ENCODE measurements at regions not wholly inside any gene's neighbourhood (a gene's known extent, or its start where the extent isn't known, plus 50 kb on each side); places are given as distances from the start of the nearest gene placed in this dataset.
A peak's percentile ranks its signal among the peaks of the same experiment; 100 is the strongest.
"Not testable (repeated sequence)": the region's sequence is repeated elsewhere in the genome, so short reads cannot be mapped to it uniquely, and the experiment has no call there.

DNA sequence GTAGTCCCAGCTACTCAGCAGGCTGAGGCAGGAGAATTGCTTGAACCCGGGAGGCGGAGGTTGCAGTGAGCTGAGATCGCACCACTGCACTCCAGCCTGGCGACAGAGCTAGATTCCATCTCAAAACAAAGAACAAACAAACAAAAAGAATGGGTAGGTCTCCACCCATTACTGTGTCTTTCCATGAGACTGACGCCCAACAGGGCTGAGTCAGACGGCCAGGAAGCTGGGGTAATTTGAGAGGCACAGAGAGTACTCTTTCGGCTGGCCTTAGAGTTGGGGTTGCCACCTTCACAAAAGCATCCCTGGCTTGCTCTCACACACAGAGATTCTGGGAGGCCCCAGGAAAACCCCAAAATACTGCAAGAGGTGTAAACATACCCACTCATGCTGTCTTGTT, 72.0 kb upstream of the DHRSX start:
- no peaks in the 10 kb centered on the region for H3K36me3 ChIP-seq
- DNase-seq (ENCODE audit: low read depth in 1 of 2, low spot score in 2 of 2) = peak; percentile 69

GRCh38 chrX:2568125-2568524, 67.3 kb upstream of the DHRSX start:
- no peak for DNase-seq (ENCODE audit: low read depth in 1 of 2, low spot score in 2 of 2)
- H3K4me1 ChIP-seq (replicated peaks) = peaks cover 13% of the 10 kb centered on the region
- H3K27ac ChIP-seq = no peak overlapping the region
- no peaks in the 10 kb centered on the region for H3K36me3 ChIP-seq
- H3K9me3 ChIP-seq (replicated peaks) = no peaks in the 10 kb centered on the region
- no peak overlapping the region for H3K4me3 ChIP-seq
- H3K27me3 ChIP-seq (replicated peaks) = no peaks in the 10 kb centered on the region

More for the DNA sequence above, 72.0 kb upstream of the DHRSX start:
- H3K4me3 ChIP-seq = no peak overlapping the region
- peak overlapping the region; percentile 35 for H3K27ac ChIP-seq
- peaks cover 28% of the 10 kb centered on the region for H3K4me1 ChIP-seq (replicated peaks)
- H3K9me3 ChIP-seq (replicated peaks) = no peaks in the 10 kb centered on the region
- H3K27me3 ChIP-seq (replicated peaks) = no peaks in the 10 kb centered on the region

DNA sequence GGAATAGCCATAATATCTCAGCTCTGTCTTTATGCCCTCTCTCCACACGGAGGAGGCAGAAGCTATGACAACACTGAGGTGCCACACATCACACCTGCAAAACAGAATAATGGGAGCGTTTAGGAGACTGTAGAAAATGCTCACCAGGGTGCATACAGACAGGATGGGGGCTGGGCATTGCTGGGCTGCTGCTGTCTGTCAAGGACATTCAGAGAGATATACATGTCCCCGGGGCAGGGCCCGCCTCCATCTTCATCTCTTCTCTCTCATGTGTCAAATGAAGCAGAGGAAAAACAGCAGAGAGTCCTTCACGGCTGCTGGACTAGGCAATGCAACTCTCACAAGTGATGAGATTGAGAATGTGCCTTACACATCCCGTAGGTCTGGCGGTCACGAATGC, 65.3 kb upstream of the DHRSX start:
- no peak for DNase-seq (ENCODE audit: low read depth in 1 of 2, low spot score in 2 of 2)
- Histone ChIP-seq H3K36me3 (no peaks in the 10 kb centered on the region), H3K9me3 (replicated peaks) (no peaks in the 10 kb centered on the region), H3K27me3 (replicated peaks) (no peaks in the 10 kb centered on the region), H3K4me1 (replicated peaks) (no peaks in the 10 kb centered on the region), H3K27ac (no peak overlapping the region), H3K4me3 (no peak overlapping the region)

DNA sequence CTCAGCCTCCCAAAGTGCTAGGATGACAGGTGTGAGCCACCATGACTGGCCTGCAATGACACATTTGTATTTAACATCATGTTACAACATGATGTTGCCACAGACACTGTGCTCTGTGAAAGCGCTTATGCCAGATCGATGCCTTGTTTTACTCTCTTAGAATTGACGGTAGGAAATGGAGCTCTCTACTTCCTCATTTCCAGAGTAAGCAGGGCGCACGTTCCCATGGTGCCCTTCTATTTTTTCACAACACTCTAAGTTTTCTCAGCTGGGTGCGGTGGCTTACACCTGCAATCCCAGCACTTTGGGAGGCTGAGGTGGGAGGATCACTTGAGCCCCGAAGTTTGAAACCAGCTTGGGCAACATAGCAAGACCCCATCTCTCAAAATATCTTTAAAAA, 60.7 kb upstream of the DHRSX start:
- no peaks in the 10 kb centered on the region for H3K4me1 ChIP-seq (replicated peaks)
- no peak overlapping the region for H3K27ac ChIP-seq
- no peaks in the 10 kb centered on the region for H3K27me3 ChIP-seq (replicated peaks)
- no peak overlapping the region for H3K4me3 ChIP-seq
- H3K36me3 ChIP-seq = no peaks in the 10 kb centered on the region
- no peak for DNase-seq (ENCODE audit: low read depth in 1 of 2, low spot score in 2 of 2)
- H3K9me3 ChIP-seq (replicated peaks) = no peaks in the 10 kb centered on the region

- no peak overlapping the region for H3K4me3 ChIP-seq
Observed at GRCh38 chrX:2559124-2559523, 58.3 kb upstream of the DHRSX start.

DNA sequence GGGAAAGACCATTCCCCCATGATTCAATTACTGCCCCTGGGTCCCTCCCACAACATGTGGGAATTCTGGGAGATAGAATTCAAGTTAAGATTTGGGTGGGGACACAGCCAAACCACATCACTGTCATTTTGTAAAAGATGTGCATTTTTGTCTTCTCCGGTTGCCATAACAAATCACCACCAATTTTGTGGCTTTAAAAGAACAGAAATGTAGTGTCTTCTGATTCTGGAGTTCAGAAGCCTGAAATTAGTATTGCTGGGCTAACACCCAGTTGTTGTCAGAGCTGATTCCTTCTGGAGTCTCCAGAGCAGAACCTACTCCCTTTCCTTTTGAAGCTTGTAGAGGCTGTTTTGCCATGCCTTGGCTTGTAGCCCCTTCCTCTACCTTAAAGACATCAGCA, 54.1 kb upstream of the DHRSX start:
- Histone ChIP-seq H3K9me3 (replicated peaks) (no peaks in the 10 kb centered on the region), H3K27ac (no peak overlapping the region), H3K27me3 (replicated peaks) (no peaks in the 10 kb centered on the region), H3K4me1 (replicated peaks) (peaks cover 24% of the 10 kb centered on the region), H3K36me3 (no peaks in the 10 kb centered on the region), H3K4me3 (no peak overlapping the region)
- DNase-seq (ENCODE audit: low read depth in 1 of 2, low spot score in 2 of 2) = no peak

More at GRCh38 chrX:2559124-2559523, 58.3 kb upstream of the DHRSX start:
- no peaks in the 10 kb centered on the region for H3K27me3 ChIP-seq (replicated peaks)
- no peak overlapping the region for H3K27ac ChIP-seq
- no peaks in the 10 kb centered on the region for H3K9me3 ChIP-seq (replicated peaks)
- no peaks in the 10 kb centered on the region for H3K36me3 ChIP-seq
- no peak for DNase-seq (ENCODE audit: low read depth in 1 of 2, low spot score in 2 of 2)
- peaks cover 3% of the 10 kb centered on the region for H3K4me1 ChIP-seq (replicated peaks)

DNA sequence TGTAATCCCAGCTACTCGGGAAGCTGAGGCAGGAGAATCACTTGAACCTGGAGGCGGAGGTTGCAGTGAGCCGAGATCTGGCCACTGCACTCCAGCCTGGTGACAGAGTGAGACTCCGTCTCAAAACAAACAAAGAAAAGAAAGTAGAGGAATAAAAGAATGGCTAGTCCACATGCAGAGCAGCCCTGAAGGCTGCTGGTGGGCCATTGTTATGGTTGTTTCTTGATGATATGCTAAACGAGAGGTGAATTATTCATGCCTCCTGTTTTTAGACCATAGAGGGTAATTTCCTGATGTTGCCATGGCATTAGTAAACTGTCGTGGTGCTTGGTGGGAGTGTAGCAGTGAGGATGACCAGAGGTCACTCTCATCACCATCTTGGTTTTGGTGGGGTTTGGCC, 53.3 kb upstream of the DHRSX start:
- H3K9me3 ChIP-seq (replicated peaks); H3K4me3 ChIP-seq; H3K36me3 ChIP-seq; H3K27ac ChIP-seq; H3K27me3 ChIP-seq (replicated peaks): not testable (repeated sequence)
- DNase-seq (ENCODE audit: low read depth in 1 of 2, low spot score in 2 of 2) = peak in 1 of 2 experiments; percentile 10
- peaks cover 24% of the 10 kb centered on the region for H3K4me1 ChIP-seq (replicated peaks)

DNA sequence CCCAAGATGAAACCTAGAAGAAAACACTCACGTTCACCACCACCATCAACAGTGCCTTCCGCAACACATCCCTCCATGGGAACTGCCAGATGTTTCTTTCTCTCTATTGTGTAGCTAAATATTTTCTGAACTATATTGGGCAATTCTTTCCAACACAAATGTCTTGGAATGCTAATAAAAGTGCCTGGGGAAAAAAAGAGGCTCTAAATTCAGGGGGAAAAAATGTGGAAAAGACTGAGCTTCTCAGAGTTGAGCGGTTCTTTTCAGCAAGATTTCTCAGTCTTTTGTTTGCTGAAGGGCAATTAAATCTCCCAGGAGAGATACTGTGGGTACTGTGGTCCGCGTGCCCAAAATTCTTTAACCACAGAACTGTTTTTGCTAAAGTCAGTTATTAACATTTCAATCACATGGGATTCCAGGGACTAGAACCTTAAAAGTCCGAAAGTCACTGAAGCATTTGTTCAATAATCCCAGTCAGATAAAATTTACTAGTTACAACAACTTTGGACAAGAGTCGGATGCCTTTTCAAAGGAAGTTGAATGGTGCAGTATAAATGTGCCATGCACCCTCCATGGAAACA, 51.9 kb upstream of the DHRSX start:
- H3K4me3 ChIP-seq = no peak overlapping the region
- H3K9me3 ChIP-seq (replicated peaks) = no peaks in the 10 kb centered on the region
- no peaks in the 10 kb centered on the region for H3K27me3 ChIP-seq (replicated peaks)
- H3K27ac ChIP-seq = peak overlapping the region; percentile 29
- DNase-seq (ENCODE audit: low read depth in 1 of 2, low spot score in 2 of 2) = peak; percentile 51 to 89
- H3K4me1 ChIP-seq (replicated peaks) = peaks cover 24% of the 10 kb centered on the region
- no peaks in the 10 kb centered on the region for H3K36me3 ChIP-seq

GRCh38 chrX:2550328-2551020, 49.7 kb upstream of the DHRSX start:
- no peaks in the 10 kb centered on the region for H3K27me3 ChIP-seq (replicated peaks)
- no peaks in the 10 kb centered on the region for H3K9me3 ChIP-seq (replicated peaks)
- DNase-seq (ENCODE audit: low read depth in 1 of 2, low spot score in 2 of 2) = no peak
- H3K27ac ChIP-seq = no peak overlapping the region
- no peaks in the 10 kb centered on the region for H3K36me3 ChIP-seq
- no peak overlapping the region for H3K4me3 ChIP-seq
- H3K4me1 ChIP-seq (replicated peaks) = peaks cover 24% of the 10 kb centered on the region

All from SJSA1 (cell line).